Activated CD4-positive, alpha-beta T cell treated with anti-CD3 and anti-CD28 coated beads, Interleukin-2, Interleukin-6, amounts not matched to agents 100 ng/mL and 50 ng/mL, durations not matched to agents 16 hours and 8 hours (primary cell): ENCODE measurements at regions not wholly inside any gene's neighbourhood (a gene's known extent, or its start where the extent isn't known, plus 50 kb on each side); places are given as distances from the start of the nearest gene placed in this dataset.
"Not testable (repeated sequence)": the region's sequence is repeated elsewhere in the genome, so short reads cannot be mapped to it uniquely, and the experiment has no call there.

ENCODE experiments used
- DNase-seq: peaks from one replicate; pipeline ENCODE4 v3.0.0-alpha.2; 2020

DNA sequence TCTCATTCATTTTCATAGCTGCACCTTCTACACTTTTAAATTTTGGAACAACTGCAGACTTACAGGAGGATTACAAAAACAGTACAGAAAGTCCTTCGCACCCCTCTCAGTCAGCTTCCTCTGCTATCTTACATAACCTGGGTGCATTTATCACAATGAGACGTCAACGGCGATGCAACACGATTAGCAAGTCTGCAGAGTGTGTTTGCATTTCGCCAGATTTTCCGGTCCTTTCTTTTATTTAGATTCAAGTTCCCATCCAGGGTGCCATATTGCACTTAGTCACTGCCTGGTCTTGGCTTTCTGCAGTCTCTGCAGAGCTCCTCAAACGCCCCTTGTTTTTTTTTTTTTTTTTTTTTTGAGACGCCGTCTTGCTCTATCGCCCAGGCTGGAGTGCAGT is 85.9 kb downstream of the ASMT start:
- DNase-seq, result no peak

DNA sequence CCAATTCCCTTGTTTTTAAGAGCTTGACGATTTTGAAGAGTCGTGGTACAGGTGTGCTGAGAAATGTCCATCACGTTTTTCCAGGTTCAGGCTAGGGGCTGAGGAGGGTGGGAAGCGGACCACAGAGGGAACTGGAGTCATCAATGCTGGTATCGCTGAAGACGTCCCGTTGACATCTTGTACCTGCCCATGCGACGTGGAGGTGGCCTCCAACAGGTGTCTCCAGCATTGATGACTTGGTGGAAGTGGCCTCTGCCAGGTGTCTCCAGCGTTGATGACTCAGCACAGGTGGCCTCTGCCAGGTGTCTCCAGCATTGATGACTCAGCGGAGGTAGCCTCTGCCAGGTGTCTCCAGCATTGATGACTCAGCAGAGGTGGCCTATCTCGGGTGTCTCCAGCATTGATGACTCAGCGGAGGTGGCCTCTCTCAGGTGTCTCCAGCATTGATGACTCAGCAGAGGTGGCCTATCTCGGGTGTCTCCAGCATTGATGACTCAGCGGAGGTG is 86.6 kb downstream of the ASMT start:
- not testable (repeated sequence) for DNase-seq

DNA sequence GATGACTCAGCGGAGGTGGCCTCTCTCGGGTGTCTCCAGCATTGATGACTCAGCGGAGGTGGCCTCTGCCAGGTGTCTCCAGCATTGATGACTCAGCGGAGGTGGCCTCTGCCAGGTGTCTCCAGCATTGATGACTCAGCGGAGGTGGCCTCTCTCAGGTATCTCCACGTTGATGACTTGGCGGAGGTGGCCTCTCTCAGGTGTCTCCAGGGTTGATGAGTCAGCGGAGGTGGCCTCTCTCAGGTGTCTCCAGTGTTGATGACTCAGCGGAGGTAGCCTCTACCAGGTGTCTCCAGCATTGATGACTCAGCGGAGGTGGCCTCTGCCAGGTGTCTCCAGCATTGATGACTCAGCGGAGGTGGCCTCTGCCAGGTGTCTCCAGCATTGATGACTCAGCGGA is 87.3 kb downstream of the ASMT start:
- DNase-seq, result not testable (repeated sequence)

DNA sequence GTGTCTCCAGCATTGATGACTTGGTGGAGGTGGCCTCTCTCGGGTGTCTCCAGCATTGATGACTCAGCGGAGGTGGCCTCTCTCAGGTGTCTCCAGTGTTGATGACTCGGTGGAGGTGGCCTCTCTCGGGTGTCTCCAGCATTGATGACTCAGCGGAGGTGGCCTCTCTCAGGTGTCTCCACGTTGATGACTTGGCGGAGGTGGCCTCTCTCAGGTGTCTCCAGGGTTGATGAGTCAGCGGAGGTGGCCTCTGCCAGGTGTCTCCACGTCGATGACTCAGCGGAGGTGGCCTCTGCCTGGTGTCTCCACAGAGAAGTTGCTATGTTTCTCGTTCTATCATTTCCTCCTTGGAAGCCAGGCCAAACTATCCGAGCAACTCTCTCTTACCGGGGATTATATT is 87.7 kb downstream of the ASMT start:
- not testable (repeated sequence) for DNase-seq

DNA sequence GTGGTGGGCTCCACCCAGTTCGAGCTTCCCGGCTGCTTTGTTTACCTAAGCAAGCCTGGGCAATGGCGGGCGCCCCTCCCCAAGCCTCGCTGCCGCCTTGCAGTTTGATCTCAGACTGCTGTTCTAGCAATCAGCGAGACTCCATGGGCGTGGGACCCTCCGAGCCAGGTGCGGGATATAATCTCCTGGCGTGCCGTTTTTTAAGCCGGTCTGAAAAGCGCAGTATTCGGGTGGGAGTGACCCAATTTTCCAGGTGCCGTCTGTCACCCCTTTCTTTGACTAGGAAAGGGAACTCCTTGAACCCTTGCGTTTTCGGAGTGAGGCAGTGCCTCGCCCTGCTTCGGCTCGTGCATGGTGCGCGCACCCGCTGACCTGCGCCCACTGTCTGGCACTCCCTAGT is 94.4 kb downstream of the ASMT start:
- DNase-seq, result not testable (repeated sequence)

DNA sequence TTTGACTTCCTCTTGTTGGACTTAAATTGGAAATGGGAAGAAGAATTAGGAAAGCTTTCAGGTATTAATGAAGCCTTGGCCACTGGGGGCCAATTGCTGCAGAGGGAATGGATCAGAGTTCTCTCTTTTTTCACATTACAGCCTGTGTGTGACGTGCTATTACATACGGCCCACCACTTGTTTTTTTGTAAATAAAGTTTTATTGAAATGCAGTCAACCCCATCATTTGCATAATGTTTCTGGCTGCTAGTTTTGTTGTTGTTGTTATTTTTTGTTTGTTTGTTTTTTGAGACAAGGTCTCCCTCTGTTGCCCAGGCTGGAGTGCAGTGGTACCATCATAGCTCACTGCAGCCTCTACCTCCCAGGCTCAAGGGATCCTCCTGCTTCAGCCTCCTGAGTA is 98.4 kb downstream of the ASMT start:
- DNase-seq, result no peak

DNA sequence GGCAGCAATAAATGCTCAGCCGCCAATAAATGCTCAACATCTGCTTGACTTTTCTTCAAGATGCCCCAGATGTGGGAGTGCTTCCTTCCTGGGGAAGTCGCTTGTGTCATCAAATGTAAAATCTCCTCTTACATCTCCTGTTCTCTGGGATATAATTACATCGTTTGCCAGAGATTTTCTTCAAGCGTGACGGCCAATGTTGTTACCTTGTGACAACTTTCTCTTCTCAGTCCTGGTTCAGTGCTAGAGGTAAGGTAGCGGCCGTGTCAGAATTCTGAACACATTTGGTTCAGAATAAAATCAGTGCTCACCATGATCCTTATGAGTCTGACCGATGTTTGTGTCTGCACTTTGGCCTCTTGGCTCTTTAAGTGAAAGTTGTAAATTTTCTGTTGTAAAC is 102.5 kb downstream of the ASMT start:
- no peak for DNase-seq

DNA sequence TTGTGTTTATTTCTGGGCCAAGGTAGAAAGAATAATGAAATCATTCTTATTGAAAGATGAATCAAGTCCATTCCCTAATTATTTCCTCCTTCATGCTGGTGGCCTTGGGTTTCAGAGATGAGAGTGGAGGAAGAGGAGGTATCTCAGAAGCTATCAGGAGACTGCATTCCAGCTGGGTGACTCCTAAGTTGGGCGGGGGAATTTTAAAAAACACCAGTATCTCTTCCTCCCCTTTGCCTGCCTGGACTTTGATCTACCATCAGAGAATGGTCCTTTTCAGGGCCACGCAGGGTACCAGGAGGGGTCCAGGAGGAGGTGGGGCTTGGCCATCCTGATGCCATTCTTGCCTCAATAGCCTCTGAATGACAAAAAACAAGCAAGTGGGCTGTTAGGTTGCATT is 104.4 kb downstream of the ASMT start:
- DNase-seq, result no peak

DNA sequence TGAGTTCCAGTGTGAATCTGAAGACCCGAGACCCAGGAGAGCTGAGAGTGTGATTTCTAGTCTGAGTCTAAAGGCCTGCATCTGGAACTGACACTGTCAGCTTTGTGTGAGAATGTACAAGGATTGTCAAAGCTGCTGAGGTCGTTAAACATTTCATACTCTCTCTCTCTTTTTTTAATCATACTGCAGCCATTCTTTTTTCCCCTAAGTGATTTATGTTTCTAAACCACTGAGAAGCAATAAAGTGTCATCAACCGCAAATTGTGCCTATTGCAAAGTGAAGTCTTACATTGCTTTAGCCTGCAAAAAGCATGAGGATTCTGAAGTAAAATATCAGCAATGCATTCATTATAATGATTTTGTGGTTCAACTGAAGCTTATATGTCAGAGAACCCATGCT is 106.0 kb downstream of the ASMT start:
- DNase-seq, result no peak

DNA sequence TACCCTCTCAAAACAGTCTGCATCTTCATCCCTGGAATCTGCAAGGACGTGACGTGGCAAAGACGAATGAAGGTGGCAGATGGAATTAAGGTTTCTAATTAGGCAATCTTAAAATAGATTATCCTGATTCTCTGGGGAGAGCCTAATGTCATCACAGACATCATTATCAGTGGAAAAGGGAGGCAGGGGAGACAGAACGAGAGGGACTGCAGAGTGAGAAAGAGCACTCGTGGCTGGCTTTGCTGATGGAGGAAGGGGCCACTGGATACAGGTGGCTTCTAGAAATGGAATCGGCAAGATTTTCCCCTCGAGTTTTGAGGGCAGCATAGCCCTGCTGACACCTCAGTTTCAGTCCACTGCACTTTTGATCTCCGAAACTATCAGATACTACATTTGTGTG is 110.6 kb downstream of the ASMT start:
- DNase-seq, result no peak

DNA sequence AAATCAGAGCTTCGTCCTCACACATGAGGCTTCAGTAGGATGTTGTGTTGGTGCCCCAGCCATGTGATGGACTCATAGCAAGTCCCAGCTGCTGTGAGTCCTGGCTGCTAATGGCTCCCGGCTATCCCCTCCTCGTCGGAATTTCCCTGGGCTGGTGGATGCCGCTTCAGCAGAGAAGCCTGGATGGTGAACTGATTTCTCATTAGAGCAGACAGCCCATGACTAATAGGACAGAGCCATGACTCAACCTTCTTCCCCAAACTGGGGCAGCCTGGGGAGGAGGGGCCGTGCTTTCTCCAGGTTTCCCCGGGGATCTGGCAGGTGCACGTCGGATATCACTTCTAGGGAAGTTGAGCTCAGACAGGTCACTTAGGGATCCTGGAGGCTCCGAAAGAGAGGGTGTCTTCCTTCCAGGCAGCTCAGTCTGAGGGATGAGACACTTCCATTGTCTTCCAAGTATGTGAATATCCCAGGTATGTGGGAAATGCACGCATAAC is 112.7 kb downstream of the ASMT start:
- DNase-seq, result no peak

DNA sequence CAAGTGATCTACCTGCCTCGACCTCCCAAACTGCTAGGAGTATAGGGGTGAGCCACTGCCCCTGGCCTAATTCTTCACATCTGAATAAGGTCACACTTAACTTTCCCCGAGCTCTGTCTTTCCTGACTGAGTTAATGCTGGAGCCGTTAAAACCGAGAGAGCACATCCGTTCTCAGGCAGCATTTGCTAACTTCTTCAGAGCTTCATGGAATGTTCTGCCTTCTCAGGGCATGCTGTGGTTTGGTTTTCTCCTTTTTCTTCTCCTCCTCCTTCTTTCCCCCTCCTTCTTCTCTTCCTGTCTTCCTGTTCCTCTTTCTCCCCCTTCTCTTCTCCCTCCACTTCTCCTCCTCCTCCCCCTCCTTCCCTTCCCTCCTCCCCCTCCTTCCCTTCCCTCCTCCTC is 119.9 kb downstream of the ASMT start:
- DNase-seq, result no peak

DNA sequence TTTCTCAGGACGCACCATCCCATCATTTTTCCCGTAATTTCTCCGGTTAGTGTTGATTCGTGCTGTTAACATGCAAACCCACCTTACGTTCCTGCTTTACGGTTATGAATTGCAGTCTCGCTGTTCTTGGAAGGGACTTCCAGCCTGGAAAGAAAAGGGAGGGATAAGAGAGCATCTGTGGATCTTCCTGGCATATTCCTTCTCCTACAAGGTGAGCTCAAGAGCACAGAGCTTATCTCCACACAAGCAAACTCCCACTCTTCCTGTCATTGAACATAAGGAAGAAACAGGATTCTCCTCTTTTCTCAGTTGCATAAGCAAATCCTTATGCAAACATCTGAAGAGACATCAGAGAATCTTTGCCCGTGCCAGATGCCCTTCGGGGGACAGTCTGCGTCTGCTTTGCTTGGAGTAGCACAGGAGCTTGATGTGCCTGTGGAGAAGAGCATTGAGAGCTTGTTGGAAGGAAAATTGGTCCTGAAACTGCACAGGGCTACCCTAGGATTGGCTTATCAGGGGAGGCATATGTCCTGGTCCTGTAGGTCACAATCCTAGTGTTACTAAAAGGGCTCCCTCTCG is 127.0 kb downstream of the ASMT start:
- no peak for DNase-seq

DNA sequence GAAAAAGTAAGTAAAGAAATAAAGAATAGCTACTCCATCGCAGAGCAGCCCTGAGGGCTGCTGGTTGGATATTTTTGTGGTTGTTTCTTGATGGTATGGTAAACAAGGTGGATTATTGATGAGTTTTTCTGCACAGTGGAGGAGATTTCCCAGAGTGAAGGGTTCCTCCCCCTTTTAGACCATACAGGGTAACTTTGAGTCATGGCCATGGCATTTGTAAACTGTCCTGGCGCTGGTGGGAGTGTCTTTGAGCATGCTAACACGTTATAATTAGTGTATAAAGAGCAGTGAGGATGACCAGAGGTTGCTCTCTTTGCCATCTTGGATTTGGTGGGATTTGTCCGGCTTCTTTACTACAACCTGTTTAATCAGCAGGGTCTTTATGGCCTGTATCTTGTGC is 128.2 kb downstream of the ASMT start:
- DNase-seq, result no peak

DNA sequence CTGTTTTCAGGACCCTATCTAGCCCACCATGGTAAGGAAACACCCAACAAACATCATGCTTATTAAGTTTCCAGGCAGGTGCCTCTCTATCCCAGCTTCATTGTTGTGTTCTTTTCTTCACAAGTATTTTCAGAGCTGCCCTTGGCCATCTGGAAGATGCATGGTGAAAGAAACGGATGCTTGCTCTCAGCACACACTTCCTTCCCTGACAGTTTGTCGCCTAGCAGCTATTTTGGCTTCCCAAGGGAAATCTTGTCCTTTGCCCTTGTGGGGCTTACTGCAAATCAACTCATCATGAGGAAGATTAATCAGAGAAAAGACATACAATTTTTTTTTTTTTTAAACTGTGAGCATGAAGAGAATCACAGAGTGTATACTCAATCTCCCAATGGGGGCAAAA is 128.8 kb downstream of the ASMT start:
- DNase-seq, result no peak

DNA sequence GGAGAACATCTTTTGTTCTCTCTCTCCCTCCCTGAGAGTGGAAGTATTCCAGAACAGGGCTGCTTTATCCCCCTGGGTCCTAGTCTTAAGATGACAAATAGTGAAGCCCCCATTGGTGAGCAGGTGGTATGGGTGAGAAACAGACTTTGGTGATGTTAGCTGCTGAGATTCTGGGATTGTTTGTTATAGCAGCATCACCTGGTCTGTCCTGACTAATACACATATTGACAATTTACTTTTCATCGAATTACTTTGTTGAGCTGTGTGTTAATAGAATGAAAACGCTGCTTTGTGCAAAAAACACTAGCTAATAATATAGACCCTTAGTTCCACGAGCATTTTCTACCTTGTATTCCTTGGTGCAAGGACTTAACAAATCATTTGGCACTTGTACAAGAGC is 133.5 kb downstream of the ASMT start:
- no peak for DNase-seq

DNA sequence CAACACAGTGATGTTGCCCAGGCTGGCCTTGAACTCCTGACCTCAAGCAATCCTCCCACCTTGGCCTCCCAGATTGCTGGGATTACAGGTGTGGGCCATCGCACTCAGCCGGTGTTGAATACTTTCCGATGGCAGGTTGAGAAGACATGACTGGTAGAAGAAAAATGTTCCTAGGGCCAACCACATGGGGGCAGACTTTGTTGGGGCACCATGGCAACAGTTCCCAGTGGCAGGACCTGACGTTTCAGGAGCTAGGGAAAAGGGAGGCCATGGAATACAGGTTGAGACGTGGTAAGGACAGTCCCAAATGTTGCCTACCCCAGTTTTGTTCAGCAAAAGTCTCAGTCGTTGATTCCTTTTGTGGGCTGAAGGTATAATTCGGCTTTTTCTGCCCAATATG is 134.6 kb downstream of the ASMT start:
- no peak for DNase-seq

DNA sequence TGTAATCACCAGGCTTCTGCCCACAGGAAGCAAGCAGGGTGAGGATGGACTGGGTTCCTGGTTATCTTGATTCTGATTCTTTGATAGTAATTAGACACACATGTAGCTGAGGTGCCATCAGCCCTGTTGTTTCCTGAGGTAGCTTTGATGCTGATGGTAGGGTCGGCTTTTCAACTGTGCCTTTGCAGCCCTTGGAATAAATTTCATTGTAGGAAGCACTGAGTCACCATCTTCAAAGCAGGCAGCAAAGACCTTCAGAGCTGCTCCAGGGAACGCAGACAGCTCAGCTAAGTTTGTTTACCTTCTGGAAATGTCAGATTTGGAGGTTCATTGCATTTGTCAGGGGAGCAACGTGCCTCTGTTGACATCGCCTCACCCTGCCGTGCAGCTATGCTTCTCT is 135.4 kb downstream of the ASMT start:
- no peak for DNase-seq

DNA sequence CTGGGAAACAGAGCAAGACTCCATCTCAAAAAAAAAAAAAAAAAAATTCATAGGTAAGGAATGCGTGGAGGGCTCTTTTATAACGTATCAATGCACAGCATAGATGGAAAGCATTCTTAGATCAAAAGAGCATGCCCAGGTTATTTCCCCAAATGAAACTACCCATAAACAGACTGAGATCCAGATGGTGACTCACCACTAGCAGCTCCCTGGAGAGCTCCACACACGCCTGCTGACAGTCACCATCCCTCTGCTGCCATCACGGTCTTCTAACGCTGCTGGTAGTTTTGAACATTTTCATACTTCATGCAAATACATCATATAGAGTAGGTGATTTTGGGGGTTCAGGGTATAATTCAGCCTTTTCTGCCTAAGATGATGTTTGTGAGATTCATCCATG is 136.9 kb downstream of the ASMT start:
- DNase-seq, result no peak

DNA sequence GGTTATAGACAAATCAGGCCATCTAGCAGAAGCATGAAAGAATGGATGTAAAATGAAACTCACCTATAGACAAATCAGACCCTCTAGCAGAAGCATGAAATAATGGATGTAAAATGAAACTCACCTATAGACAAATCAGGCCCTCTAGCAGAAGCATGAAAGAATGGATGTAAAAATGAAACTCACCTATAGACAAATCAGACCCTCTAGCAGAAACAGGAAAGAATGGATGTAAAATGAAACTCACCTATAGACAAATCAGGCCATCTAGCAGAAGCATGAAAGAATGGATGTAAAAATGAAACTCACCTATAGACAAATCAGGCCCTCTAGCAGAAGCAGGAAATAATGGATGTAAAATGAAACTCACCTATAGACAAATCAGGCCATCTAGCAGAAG is 137.9 kb downstream of the ASMT start:
- DNase-seq, result peak; percentile 6

DNA sequence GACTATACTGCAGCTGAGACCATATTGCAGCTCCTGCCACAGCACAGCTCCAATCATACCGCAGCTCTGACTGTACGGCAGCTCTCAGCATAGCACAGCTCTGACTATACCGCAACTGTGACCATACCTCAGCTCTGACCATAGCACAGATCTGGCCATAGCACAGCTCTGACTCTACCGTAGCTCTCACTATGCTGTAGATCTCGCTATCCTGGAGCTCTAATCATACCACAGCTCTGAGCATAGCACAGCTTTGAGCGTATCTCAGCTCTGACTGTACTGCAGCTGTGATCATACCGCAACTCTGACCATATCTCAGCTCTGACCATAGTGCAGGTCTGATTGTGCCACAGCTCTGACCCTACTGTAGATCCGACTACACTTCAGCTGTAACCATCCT is 139.2 kb downstream of the ASMT start:
- DNase-seq, result no peak

DNA sequence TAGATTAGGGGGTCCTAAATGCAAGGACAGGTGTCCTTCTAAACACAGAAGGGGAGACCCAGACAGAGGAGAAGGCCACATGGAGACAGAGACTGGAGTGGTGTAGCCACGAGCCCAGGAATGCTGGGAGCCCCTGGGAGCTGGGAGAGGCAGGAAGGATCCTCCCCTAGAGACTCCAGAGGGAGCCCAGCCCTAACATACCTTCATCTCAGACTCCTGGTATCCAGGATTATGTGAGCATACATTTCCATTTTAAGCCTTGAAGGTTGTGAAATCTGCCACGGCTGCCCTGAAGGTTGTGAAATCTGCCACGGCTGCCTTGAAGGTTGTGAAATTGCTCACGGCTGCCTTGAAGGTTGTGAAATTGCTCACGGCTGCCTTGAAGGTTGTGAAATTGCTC is 148.4 kb downstream of the ASMT start:
- DNase-seq, result no peak

DNA sequence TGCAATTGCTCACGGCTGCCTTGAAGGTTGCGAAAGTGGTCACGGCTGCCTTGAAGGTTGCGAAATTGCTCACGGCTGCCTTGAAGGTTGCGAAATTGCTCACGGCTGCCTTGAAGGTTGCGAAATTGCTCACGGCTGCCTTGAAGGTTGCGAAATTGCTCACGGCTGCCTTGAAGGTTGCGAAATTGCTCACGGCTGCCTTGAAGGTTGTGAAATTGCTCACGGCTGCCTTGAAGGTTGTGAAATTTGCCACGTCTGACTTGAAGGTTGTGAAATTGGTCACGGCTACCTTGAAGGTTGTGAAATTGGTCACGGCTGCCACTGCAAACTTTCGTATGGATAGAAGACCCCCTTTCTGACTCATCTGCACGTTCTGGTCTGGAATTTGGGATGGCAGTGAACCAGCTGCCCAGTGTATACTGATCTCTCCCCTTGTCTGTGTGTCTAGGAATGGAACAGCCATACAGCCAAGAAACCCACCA is 150.1 kb downstream of the ASMT start:
- peak; percentile 22 for DNase-seq

DNA sequence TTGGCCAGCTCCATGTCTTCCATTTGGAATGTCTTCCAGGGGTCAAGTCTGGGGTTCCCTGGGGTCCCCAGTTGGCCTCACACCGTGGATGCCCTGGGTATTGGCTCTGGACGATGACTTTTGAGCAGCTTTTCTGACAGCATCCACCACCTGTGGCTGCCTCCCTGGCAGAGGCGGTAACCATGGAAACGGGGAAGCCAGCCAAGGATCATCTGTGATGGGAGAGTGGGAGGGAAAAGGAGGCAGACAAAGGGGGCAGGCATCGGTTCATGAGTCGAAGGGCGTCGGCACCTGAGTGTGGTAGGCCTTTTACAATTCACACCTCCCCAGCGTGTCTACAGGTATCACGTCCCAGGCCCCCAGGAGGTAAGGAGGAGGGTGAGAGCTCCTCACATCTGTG is 152.2 kb downstream of the ASMT start:
- DNase-seq, result no peak

DNA sequence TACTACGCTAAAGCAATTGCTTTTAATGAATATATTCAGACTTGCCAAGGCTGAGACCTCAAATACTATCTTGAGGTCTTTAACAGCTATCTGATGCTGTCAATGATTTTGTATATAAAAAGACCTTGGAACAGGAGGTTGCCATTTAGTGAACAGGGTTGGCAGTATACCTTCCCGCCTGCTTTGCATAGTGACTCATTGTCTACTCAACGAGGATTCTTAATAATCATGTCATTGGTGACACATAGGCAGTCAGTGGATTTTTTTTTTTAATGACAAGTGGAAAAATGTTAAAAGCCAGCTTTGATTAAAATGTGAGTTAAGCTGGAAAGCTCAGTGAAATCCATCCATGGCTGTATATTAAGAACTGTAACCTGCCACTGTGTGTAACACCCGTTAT is 164.0 kb downstream of the ASMT start:
- no peak for DNase-seq
